Stimulated activated naive CD4-positive, alpha-beta T cell (primary cell): ENCODE measurements at regions not wholly inside any gene's neighbourhood (a gene's known extent, or its start where the extent isn't known, plus 50 kb on each side); places are given as distances from the start of the nearest gene placed in this dataset.

Experiments used
- DNase-seq, 6 experiments: peaks; one replicate each; lab custom pipeline; 2025; lab: John Stamatoyannopoulos, UW

DNA sequence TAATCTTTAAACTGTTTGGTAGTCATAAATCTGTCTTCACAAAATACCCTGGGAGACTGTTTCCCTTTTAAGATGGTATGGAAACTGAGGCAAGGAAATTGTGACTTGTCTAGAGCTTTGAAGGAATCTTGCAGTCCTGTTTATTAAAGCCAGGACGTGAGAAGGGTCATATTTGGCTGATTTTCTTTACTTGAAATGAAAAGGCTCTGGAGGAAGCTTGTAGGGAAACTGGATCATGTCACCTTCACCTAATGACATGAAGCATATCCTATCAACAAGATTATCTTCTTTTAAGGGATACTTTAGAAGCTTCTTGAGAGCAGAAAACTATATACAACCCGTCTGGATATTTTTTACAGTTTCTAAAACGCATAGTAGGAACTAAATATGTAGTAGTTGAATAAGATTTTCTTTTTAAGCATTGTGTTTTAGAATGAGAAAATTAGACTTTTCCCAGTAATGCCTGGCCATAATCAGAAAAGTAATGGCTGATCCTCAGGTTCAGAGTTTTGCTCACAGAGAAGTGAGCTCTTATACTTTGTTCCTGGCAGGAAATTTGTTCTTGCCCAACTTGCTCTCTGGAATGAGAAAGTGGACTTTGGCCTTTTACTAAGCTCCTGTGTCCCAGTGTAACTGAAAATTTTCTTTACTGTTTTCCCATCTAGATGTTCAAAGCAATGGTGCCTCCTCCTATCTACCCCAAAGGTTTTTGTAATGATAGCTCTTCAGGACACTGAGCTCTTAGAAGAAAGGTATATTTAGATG, 136.8 kb upstream of the AFF2 start:
- DNase-seq = no peak

DNA sequence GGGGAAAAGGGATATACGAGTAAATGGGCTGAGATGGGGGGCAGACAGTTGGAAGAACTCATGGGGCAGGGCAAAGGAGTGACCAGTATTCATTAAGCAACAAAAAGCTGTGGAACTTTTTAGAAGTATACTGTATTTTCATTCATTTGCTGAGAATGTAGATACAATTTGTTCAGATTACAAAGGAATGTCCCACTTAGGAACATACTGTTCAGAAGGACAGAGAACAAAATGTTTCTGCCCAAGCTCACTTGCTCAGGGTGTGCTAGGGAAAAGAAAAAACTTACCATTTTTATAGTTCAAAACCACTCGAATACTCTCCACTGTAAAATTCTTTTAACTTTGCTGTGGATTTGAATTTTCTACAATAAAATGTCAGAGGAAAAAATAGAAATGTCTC, 135.2 kb upstream of the AFF2 start:
- no peak for DNase-seq

DNA sequence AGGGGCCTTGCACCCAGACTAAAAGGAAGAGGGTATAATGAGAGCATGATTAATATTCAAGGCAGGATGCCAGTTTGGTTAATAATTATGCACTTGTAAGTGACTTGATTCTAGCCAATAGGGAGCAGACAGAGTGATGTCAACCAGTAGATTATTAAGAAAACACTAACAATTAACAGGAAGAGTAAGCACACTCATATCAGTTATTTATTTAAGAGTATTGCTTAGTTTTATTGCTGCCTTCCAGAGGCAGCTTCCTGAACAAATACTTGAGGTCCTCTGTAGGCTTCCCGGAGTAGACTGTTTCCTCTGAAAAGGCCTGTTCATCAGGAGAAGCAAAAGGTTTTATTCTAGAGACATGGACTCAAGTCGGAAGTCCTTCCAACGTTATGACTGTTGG, 129.1 kb upstream of the AFF2 start:
- DNase-seq = no peak

DNA sequence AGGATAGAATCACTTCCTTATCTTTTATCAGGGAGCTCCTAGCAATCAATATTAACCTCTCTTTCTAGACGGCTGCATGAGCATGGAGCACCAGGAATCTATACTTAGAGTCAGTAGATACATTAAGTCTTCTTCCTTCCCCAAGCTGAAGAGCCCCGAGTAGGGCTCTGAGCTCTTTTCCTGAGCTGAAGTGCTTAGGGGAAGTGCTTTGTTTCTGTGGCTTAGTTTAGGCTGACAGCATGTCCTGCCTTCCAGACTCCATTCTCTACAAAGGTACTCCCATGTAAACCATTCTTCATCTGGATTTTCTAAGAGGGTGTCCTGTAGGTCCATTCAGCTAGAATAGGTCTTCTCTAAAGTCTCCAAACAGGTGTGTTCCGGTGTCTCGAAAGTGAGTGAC, 127.5 kb upstream of the AFF2 start:
- no peak for DNase-seq

DNA sequence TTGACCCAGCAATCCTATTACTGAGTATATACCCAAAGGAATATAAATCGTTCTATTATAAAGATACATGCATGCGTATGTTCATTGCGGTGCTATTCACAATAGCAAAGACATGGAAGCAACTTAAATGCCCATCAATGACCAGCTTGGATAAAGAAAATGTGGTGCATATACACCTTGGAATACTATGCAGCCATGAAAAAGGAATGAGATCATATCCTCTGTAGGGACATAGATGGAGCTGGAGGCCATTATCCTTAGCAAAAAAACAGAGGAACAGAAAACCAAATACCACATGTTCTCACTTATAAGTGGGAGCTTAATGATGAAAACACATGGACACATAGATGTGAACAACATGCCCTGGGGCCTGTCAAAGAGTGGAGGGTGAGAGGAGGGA, 124.1 kb upstream of the AFF2 start:
- DNase-seq = no peak

DNA sequence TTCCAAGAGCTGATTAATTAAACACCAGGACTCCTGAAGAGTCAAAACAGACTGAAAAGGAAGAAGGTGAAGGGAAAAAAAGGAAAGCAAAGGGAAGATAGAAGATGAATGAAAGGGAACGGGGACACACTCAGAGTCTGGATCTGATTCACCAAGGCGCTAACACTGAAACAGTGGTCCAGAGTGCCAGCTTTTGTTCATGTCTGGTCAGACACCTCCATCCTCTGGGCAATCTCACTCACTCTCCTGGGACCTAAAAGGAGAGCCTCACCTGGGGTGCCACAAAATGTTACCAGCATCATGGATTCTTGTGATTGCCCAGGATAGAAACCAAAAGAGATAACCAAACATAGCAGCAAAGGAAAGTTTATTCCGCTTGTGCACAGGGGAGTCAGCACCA, 120.3 kb upstream of the AFF2 start:
- no peak for DNase-seq

DNA sequence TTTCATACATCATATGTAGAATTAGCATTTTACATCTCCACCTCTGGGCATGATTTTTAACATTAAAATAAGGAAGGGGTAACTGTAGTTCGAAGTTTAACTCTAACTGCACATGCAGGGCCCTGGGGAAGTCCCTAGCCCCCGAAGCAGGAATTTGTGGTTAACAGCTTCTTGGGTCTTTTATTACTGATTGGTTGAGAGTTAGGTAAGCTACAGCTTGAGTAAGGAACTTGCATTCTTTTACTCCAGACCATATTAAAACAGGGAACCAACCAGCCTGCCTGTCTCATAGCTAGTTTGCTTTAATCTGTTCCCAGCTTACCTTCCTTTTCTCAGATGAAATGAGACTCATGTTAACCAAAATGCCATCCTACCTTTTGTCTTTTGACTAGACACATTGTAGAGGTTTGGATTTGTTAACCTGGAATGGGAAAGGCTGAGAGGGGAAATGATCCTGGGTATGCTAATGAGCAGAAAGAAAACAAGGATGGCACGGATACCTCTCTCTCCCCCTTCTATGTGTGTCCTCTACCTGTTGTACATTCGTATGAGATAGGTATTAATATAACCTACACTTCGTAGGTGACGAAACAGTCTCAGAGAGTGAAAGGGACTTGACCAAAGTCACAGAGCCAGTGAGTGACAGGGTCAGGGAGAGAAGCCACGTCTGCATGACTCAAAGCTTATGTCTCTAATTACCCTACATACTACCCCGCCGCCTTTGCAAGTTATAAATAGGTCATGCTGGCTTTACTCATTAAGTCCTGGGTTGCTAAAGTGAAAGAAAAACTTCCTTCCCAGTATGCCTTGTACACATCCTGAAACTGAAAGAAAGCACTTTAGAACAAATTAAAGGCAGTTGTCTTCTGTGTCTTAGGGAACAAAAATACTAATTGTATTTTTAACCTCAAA, 119.5 kb upstream of the AFF2 start:
- DNase-seq = peak in 4 of 6 experiments; percentile 0 to 36 (median 8)

DNA sequence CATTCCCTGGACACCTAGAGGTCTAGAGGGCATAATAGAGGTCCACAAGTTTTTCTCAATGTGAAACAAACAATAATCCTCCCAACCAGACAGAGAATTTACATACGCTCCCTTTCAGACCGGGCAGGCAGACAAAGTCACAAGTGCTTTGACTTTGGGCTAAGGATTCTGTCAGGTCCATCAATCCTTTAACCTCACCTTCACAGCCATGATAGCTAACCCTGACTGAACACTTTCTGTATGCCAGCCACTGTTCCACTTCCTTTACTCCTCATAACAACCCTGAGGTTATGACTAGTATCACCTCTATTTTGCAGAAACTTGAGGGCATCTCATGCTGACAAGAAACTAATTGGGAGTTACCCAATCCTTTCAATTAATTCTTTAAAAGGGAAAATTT, 118.8 kb upstream of the AFF2 start:
- peak in 1 of 6 experiments; percentile 36 for DNase-seq

DNA sequence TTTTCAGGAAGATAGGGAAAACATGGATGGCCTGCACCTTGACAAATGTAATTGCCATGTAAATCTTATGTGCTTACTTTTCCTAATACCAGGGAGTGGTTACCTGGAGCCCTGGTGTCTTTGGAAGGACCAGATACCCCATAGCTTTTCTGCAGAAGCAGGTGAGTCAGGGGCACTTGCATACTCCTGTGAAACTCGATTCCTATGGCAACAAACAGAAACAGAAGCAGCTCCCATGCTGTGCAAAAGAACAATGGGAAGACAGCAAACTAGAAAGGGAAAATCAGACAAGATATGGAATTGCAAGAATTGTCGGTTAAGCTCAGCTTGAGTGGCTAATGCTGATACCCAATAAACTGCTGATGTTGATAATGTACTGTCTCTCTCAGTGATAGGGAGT, 117.4 kb upstream of the AFF2 start:
- DNase-seq = no peak

DNA sequence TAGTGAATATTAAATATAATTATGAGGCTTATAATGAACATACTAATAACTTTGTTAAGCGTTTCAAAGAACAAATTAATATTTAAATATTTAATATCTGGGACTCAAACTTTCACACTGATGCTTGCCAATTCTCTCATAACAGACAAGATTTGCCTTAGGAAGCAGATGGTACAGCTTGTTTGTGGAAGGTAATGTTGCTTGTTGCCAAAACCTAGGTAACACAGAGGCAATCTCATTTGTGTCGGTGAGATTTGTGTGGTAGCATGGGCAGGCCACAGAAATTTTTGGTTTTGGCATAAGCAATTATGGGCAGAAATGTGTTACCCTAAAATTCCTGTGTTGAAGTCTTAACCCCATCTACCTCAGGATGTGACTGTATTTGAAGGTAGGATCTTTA, 114.9 kb upstream of the AFF2 start:
- DNase-seq = no peak

DNA sequence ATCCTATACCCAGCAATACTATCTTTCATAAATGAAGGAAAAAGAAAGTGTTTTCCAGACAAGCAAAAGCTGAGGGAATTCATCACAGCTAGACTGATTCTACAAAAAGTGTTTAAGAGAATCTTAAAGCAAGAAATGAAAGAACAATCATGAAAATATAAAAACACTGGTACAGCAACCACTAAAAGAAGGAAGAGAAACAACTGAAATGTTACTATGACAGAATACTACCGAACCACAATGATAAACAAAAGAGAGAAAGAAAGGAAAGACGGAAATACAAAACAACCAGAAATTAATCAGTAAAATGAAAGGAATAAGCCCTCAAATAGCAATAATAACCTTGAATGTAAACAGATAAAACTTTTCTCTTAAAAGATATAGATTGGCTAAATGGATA, 110.8 kb upstream of the AFF2 start:
- no peak for DNase-seq

DNA sequence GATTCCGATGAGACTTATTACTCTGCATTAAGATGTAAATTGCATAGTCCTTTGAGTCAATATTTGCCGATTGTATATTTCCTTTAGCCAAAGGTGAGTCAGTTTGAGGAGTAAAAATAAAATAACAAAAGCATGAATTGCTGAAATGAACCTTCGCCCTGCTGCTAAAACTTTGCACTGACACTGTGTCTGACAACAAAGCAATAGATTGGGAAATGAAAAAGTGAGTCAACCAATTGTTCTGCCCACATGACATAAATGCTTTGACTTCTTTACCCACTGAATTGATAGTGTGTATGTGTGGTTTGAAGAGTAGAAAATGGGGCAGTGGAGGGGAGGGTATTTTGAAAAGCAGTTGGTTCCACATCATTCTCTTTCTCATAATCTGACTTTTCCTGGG, 88.4 kb upstream of the AFF2 start:
- DNase-seq = no peak

DNA sequence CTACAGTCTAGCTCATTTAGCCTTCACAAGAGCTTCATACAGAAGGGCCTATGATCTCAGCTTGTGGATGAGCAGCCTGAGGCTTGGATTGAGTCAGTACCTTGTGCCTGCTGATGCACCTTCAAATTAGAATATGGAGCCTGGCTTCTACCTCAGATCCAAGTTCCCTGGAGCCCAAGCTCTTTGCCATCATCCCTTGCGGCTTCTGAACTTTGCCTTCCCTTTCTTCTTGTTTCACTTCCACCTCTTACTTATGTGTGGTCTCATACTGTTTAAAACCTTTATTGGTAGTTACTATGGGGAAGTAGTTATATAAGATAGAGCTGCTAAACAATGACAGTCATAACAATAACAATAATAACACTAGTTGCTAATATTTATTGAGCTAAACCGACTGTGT, 84.3 kb upstream of the AFF2 start:
- no peak for DNase-seq

DNA sequence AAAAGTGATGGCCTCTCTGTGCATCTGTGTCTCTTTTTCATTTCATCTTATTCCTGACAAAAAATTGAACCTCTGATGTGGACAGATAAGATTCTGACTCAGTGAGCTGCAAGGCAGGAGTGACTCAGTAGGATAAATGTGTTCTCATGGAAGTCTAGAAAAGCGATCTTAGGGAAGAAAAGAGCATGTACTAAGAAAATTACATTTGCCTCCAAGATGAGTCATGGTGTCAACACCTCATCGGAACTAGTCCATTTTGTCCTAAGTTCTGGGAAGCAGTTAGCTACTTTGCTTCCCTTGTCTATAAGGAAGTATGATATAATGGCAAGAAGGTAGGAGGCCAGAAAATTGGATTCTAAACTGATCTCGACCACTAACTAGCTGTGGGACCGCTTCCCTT, 83.5 kb upstream of the AFF2 start:
- DNase-seq = no peak

DNA sequence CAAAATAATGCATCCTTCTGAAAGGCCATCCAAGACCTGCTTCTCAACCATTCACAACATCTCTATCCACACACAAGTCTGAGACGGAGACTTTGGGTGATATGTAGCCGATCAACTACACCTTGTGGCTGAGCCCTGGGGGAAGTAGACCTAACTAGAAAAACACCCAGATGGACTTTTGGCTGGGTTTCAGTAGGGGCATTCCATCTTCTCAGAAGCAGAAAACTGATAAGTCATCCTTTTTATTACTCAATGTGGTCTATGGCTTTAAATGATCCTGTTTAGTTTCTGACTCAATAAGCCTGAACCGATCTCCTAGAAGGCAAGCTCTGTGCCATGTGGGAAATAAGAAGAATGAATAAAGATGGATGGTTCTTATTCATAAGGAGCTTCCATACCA, 82.5 kb upstream of the AFF2 start:
- no peak for DNase-seq

DNA sequence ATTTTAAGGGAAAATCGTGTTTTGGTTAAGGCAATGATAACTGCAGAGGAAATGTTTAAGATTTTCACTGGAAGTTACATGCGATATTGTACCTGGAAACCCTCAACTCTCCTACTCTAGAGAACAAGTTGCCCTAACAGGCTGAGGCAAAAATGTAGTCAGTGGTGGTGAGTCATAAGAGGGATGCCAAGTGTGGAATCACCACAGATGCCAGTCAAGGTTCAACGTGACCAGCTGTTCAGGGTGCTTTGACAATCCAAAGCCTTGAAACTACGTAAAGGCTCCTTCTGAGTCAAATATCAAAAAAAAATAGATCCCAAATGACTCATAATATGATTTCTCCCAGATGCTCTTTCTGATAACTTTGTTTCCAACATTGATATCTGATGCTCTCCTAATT, 77.9 kb upstream of the AFF2 start:
- DNase-seq = no peak

DNA sequence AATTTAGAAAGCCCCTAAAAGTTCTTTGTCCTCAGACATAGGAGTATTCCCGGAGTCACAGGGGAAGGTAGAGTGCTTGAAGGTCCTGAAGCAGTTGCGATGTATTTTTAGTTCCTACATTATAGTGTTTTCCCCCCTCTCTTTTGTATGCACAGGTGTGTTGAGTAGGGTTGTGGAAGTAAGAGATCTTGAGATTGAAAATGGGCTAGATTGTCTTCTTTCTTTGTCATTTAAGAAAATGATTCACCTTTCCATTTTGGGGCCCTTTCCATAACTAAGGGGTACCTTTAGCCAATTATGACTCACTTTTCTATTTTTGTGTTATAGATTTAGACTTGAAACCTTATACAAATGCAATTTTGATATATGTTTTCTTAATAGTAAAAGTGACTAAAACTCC, 75.8 kb upstream of the AFF2 start:
- DNase-seq = no peak

DNA sequence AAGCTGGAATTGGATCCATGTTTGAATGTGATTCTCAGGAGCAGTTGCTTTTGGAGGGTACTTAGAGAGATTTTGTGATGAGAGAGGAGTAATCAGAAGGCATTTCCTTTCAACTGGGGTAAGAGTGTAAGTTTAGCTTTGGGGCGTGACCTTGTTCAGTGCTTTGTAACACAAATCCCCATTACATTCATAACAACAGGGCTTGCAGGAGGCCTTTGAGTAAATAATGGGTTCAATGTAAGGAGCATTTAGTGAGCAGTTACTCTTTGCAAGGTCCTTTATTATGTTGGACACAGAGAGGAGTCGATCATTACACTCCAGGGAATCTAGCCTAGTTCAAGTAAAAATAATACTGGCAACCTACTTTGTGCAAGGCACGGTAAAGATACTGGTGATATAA, 74.0 kb upstream of the AFF2 start:
- no peak for DNase-seq

DNA sequence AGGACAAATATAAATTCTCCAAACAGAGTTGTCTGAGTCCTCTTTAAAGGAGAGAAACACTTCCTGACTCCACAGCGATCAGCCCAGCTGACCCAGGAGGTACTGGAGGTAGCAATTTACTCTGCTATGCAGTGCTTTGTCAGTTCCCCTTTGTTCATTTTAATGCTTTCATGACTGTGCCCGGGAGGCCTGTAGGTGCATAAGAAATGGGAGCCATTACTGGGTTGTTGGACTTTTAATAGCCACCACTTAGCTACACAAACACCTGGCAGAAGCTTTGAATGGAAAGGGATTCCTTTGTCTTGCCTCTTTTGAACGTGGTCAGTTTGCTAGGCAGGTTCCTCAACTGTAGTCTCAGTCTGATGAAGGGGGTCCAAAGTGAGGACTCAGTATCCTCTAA, 59.0 kb upstream of the AFF2 start:
- DNase-seq = no peak

DNA sequence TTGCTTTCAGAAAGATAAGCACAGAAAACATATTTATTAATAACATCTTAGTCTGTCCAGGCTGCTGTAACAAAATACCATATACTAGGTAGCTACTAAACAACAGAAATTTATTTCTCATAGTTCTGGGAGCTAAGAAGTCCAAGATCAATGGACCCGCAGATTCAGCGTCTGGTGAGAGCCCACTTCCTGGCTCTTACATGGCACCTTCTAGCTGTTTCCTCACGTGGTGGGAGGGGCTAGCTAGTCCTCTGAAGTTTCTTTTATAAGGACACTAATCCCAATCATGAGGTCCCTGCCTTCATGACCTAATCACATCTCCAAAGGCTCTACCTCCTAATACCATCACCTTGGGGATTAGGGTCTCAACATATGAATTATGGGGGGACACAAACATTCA, 57.2 kb upstream of the AFF2 start:
- no peak for DNase-seq

DNA sequence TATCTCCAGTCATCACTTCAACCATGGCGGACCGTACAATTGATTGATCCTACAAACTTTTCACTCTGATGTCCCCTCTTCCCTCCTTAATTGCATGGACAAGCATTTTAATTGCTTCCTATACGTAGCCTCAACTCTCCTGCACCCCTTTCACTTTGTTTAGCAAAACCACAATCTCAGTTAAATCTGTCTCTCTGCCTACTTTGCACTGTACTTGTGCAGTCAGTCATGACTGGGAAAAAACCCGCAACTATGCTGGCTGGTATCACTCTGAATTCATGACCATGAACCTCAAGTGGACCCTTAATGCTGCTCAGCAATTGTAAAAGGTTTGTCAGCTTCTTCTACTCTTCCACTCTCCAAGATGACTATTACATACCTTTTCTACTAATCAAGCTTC, 51.7 kb upstream of the AFF2 start:
- DNase-seq = no peak
